Chondrocyte (in vitro differentiated cells): ENCODE measurements at regions not wholly inside any gene's neighbourhood (a gene's known extent, or its start where the extent isn't known, plus 50 kb on each side); places are given as distances from the start of the nearest gene placed in this dataset.
A peak's percentile ranks its signal among the peaks of the same experiment; 100 is the strongest.

Experiments
- DNase-seq: peaks from one replicate; pipeline ENCODE4 v3.0.0; 2021; ENCODE audit warnings: mixed read lengths, low spot score
- H3K27ac Mint-ChIP-seq: one replicate; pipeline ENCODE4 v1.8.0; 2021; ENCODE audit warnings: mild to moderate bottlenecking, moderate library complexity, mixed read lengths; ENCODE audit not compliant: unreplicated experiment
- H3K27me3 Mint-ChIP-seq: 2 replicates; pipeline ENCODE4 v1.8.0; 2021; ENCODE audit warnings: low read depth, mixed read lengths
- H3K36me3 Mint-ChIP-seq: 2 replicates; pipeline ENCODE4 v1.8.0; 2021; ENCODE audit warnings: low read depth, mixed read lengths
- H3K4me1 Mint-ChIP-seq: 2 replicates; pipeline ENCODE4 v1.8.0; 2021; ENCODE audit warnings: low read depth, mild to moderate bottlenecking, mixed read lengths
- H3K4me3 Mint-ChIP-seq: one replicate; pipeline ENCODE4 v1.8.0; 2021; ENCODE audit warnings: mild to moderate bottlenecking, moderate library complexity, mixed read lengths; ENCODE audit not compliant: unreplicated experiment
- H3K9me3 Mint-ChIP-seq: 2 replicates; pipeline ENCODE4 v1.8.0; 2021; ENCODE audit warnings: low read depth, mixed read lengths
- TF ChIP-seq, protein P1 (sequence below): fragments of 200-600 bp; sonication (generic); IDR thresholded peaks from 2 replicates; pipeline ENCODE4 v1.5.0; 2021; ENCODE audit warnings: antibody characterized with exemption, mild to moderate bottlenecking, moderate library complexity

DNA sequence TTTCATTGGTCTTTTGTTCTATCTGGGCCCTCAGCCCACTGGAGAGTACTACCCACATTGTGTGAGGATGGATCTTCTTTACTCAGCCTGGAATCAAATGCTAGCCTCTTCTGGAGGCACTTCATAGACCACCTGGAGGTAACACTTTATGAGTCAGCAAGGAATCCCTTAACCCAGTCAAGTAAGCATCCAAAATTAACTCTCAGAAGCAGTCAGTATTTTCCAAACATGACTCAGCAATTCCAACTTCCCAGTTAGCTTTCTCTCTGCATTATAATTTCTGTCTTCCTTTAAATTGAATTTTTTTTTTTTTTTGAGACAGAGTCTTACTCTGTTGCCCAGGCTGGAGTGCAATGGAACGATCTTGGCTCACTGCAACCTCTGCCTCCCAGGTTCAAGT is 142.7 kb downstream of the ACKR3 start:
- no peak overlapping the region for H3K4me3 Mint-ChIP-seq
- H3K27ac Mint-ChIP-seq: peak overlapping the region; percentile 45
- TF ChIP-seq, protein P1, sequence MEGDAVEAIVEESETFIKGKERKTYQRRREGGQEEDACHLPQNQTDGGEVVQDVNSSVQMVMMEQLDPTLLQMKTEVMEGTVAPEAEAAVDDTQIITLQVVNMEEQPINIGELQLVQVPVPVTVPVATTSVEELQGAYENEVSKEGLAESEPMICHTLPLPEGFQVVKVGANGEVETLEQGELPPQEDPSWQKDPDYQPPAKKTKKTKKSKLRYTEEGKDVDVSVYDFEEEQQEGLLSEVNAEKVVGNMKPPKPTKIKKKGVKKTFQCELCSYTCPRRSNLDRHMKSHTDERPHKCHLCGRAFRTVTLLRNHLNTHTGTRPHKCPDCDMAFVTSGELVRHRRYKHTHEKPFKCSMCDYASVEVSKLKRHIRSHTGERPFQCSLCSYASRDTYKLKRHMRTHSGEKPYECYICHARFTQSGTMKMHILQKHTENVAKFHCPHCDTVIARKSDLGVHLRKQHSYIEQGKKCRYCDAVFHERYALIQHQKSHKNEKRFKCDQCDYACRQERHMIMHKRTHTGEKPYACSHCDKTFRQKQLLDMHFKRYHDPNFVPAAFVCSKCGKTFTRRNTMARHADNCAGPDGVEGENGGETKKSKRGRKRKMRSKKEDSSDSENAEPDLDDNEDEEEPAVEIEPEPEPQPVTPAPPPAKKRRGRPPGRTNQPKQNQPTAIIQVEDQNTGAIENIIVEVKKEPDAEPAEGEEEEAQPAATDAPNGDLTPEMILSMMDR: no peak
- no peak for DNase-seq
- peaks cover 57% of the 10 kb centered on the region for H3K4me1 Mint-ChIP-seq
- no peaks in the 10 kb centered on the region for H3K27me3 Mint-ChIP-seq
- no peaks in the 10 kb centered on the region for H3K36me3 Mint-ChIP-seq
- no peaks in the 10 kb centered on the region for H3K9me3 Mint-ChIP-seq

DNA sequence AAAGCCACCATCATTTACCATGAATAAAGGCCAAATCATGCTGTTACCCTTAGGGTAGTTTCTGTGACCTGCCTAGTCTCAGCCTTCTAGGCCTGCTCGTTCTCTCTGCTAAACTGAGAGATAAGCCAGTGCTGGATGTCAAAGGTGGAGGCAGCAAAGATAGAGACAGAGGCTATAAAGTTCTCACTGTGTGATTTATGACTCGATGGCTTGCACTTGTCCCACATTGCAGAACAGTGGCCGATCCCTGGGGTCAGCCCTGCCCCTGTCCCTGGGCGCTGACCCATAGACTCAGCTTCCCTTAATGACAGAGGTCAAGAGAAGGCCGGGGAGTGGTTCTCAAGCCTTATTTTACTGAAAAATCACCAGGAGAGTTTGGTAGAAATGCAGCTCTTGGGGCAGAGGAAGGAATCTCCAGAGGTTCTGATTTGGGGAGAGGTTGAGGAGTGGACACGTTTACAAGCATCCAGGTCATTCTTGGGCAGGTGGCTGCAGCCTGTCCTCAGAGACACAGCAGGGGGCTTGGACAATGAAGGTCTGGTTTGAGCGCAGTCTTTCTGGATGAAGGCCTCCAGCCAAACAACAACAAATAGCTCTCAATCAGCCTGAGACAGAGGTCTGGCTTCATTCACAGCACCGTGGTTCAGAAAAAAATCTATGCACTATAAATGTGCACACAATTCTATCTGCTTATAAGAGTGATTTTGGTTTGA is 143.5 kb downstream of the ACKR3 start:
- Mint-ChIP-seq H3K9me3 (no peaks in the 10 kb centered on the region), H3K27me3 (no peaks in the 10 kb centered on the region), H3K4me1 (peaks cover 61% of the 10 kb centered on the region), H3K36me3 (no peaks in the 10 kb centered on the region), H3K4me3 (no peak overlapping the region), H3K27ac (no peak overlapping the region)
- no peak for DNase-seq
- TF ChIP-seq, protein P1: no peak

DNA sequence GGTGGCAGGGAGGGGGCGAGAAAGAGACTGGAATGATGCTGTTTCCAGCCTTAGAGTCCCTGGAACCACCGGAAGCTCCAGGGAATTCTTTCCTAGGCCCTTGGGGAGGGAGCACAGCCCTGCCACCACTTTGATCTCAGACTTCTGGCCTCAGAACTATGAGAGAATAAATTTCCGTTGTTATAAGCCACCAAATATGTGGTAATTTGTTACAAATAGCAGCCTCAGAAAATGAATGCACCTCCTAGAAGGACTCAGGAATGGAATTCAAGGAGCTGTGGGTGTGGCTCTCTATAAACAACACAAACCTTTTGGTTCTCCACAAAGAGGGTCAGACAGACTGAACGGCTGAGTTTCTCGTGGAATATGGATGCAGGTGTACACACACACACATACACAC is 144.5 kb downstream of the ACKR3 start:
- no peaks in the 10 kb centered on the region for H3K36me3 Mint-ChIP-seq
- no peaks in the 10 kb centered on the region for H3K27me3 Mint-ChIP-seq
- TF ChIP-seq, protein P1: no peak
- peak overlapping the region; percentile 45 for H3K27ac Mint-ChIP-seq
- peaks cover 57% of the 10 kb centered on the region for H3K4me1 Mint-ChIP-seq
- H3K4me3 Mint-ChIP-seq: no peak overlapping the region
- no peak for DNase-seq
- H3K9me3 Mint-ChIP-seq: no peaks in the 10 kb centered on the region

DNA sequence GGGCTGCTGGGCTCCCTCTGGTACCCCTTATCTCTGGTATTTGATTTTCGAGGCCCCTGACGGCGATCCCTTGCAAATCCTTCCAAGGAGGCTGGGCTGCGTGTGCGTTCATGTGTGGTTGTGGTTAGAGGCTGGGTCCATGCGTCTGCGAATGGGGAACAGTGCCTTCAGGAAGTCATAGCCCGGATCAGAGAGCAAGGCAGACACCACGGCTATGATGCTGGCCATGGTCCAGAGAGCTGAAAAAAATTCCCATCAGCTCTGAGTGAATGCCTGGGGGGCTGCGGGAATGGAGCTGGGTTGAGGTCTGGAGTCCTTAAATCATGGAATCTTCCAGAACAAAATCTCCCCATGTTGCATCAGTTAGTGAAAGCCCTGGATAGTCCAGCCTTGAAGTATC is 145.5 kb downstream of the ACKR3 start:
- peak overlapping the region; percentile 61 for H3K27ac Mint-ChIP-seq
- no peaks in the 10 kb centered on the region for H3K36me3 Mint-ChIP-seq
- peaks cover 53% of the 10 kb centered on the region for H3K4me1 Mint-ChIP-seq
- no peaks in the 10 kb centered on the region for H3K9me3 Mint-ChIP-seq
- TF ChIP-seq, protein P1: no peak
- H3K27me3 Mint-ChIP-seq: no peaks in the 10 kb centered on the region
- no peak overlapping the region for H3K4me3 Mint-ChIP-seq
- DNase-seq: no peak

DNA sequence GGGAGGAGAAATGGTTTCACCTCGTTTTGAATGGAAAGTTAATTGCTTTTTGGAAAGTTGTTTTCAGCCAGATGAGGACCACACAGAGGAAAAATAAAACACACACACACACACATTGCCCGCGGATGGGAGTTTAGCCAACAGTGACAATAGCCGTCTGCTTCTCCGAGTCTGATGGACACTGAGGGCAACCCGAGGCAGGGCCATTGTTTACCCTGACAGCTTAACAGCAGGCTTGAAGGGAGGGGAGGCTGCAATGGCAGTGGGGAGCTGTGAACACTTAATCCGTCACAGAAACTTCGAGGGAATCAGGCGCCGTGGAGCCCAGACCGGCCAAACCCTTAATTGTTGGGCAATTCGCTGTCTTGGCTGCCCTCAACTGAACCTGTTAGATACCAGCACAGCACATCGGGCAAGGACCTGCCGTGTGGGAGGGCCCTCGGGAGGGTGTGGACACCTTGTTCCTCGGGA is 145.9 kb downstream of the ACKR3 start:
- Mint-ChIP-seq H3K9me3 (no peaks in the 10 kb centered on the region), H3K27me3 (no peaks in the 10 kb centered on the region), H3K36me3 (no peaks in the 10 kb centered on the region), H3K4me1 (peaks cover 53% of the 10 kb centered on the region), H3K4me3 (no peak overlapping the region), H3K27ac (peak overlapping the region; percentile 13)
- TF ChIP-seq, protein P1: no peak
- no peak for DNase-seq
